Retinal pigment epithelial cell (primary cell): ENCODE measurements at regions not wholly inside any gene's neighbourhood (a gene's known extent, or its start where the extent isn't known, plus 50 kb on each side); places are given as distances from the start of the nearest gene placed in this dataset.

Source experiments
- DNase-seq: peaks from one replicate; pipeline ENCODE4 v3.0.0-alpha.2; 2010; ENCODE audit warnings: low read depth
- H3K4me3 ChIP-seq: 2 replicates; pipeline ENCODE4 v1.5.1; 2011; ENCODE audit warnings: mild to moderate bottlenecking, low read length, control low read depth, moderate library complexity
- CTCF ChIP-seq: conservative IDR thresholded peaks from 2 replicates; pipeline ENCODE4 v1.5.1; 2011; ENCODE audit warnings: low read depth, low read length, control low read depth, inconsistent platforms

GRCh38 chr3:41089566-41089965 is 109.7 kb upstream of the CTNNB1 start:
- DNase-seq: no peak
- H3K4me3 ChIP-seq: no peak overlapping the region
- TF ChIP-seq CTCF: no peak

- H3K4me3 ChIP-seq: no peak overlapping the region
- no peak for TF ChIP-seq CTCF
- no peak for DNase-seq
Measured at GRCh38 chr3:41092844-41093243, 106.5 kb upstream of the CTNNB1 start.

- no peak for TF ChIP-seq CTCF
- no peak overlapping the region for H3K4me3 ChIP-seq
- DNase-seq: no peak
Measured at GRCh38 chr3:41093476-41093875, 105.8 kb upstream of the CTNNB1 start.

- no peak for DNase-seq
- no peak for TF ChIP-seq CTCF
- no peak overlapping the region for H3K4me3 ChIP-seq
Measured at GRCh38 chr3:41094351-41094750, 105.0 kb upstream of the CTNNB1 start.

GRCh38 chr3:41095702-41096101 is 103.6 kb upstream of the CTNNB1 start:
- no peak overlapping the region for H3K4me3 ChIP-seq
- no peak for TF ChIP-seq CTCF
- no peak for DNase-seq

- no peak for DNase-seq
- H3K4me3 ChIP-seq: no peak overlapping the region
- no peak for TF ChIP-seq CTCF
Measured at GRCh38 chr3:41097896-41098496, 101.3 kb upstream of the CTNNB1 start.

- no peak for TF ChIP-seq CTCF
- DNase-seq: no peak
- no peak overlapping the region for H3K4me3 ChIP-seq
Measured at GRCh38 chr3:41101231-41101630, 98.1 kb upstream of the CTNNB1 start.
